ENCODE measurements at regions not wholly inside any gene's neighbourhood (a gene's known extent, or its start where the extent isn't known, plus 50 kb on each side); places are given as distances from the start of the nearest gene placed in this dataset.
"Not testable (repeated sequence)": the region's sequence is repeated elsewhere in the genome, so short reads cannot be mapped to it uniquely, and the experiment has no call there.

DNA sequence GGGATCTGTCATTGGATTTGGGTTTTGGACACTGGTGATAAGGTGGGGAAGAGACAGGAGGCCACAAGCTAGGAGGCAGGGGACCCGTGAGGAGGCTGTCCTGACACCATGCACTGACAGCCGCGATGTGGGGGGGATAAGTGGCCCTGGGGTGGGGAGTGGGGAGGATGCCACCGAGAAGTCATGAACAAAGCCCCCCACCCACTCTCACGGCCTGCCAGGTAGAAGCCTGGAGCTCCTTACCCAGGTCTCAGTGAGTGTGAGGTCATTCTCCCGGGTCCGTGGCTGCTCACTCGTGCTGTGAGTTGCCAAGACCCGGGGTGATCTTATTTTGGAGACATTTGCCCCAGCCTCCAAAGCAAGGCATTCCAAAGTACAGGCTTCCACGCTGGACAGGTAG lies 165.9 kb upstream of the TNRC6C start:
- no peak for DNase-seq

DNA sequence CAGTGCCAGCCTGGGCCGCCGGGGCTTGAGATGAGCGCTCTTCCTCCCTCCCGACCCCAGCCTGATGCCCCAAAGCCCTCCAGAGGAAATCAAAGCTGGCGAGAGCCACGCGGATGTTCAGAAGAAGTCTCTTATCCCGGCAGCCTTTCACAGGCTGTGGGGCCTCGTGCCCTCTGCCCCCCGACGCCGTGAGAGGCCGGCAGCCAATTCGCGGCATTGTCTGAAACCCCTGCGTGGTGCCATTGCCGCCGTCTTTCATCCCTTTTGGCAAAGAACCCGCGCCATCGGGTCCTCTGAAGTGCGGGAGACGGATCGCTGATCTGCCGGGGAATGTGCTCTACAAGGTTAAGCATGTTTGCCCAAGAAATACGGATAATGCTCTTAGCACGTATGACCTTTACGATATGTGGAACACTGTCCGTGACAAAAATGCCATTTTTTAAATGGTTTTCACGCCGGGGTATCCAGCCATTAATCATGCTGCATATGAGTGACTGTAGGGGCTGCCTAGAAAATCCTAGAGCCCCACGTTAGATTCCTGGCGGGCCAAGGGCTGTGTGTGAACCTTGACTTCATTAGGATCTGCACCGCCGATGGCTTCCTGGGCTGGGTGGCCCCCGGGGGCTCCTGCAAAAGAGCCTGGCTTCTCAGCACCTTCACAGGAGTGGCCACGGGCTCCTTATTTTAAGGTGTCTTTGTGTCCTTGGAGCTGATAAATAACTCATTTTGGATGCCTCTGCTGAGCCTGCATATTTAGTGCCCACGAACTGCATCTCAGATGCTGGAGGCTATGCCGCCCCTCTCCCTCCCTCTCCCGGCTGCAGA lies 165.1 kb upstream of the TNRC6C start:
- no peak for DNase-seq

DNA sequence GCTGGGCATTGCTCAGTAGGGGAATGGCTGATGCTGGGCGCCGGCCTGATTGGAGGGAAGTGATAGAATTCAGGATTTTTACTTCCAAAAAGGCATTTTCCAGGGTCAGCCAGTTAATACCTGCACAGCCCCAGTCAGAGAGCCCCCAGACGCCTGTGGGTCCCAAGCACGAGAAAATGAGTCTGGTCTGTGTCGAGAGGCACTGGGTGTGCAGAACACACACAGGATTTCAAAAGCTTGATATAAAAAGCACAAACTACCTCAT lies 164.6 kb upstream of the TNRC6C start:
- DNase-seq, result no peak

DNA sequence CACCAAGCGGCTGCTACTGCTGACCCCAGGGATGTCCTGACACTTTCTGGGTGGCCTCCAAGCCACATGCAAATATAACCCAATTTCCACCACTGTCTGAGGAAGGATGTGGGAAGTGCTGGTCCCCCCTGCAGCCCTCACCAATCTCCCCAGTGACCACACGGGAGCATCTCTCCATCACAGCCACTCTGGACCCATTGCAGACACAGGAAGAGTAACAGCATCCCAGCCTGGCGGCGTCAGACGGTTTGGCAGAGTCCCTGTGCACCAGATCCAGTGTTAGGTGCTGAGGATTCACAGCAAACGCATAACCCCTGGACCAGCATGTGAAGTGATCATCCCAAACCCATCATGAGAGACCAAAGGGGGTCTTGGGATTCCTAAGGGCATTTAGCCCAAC lies 163.7 kb upstream of the TNRC6C start:
- DNase-seq, result no peak

DNA sequence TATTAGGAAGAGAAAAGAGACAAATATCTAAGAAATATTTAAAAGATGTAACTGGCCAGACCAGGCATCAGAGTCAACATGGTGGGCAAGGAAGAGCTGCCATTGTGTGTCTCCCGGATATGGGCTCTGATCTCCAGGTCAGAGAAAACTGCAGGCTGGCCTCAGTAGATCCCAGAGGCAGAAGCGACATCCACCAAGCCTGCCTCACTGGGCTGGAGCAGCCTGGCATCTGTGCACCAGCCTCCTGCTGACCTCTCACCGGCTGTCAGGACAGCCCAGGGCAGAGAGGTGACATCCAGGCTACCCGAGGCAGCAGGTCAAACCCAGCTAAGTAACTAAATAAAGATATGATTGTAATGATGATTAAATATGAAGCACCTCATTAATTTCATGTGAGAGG lies 162.8 kb upstream of the TNRC6C start:
- DNase-seq, result no peak

DNA sequence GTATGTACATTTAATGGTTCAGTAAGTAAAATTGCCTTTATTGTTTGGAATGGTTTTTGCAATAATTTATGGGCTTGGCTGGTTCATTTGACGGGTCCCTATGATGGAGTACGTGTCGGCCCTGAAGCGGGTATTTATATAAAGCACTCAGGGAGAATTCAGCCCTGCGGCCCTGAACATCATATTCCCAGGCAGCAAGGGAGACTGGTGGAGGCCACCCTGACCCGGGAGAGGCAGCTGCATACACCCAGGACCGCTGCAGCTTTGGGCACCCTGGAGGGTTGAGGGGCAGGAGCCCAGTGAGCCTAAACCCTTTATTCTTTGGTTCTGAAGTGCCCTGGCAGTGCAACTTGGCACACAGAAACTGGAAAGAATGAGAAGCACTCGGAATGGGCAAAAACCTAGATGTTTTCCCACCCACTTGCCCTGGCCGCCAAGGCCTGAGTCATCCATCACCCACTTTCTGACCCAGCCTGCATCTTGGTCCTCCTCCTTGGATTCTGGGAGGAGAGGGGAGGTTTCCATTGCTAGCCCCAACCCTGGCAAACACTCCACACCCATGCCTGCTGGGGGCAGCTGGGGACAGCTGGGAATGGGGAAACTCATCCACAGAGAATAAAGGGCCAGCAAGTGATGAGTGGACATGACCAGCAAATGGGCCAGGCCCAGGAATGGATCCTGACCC lies 162.2 kb upstream of the TNRC6C start:
- no peak for DNase-seq

DNA sequence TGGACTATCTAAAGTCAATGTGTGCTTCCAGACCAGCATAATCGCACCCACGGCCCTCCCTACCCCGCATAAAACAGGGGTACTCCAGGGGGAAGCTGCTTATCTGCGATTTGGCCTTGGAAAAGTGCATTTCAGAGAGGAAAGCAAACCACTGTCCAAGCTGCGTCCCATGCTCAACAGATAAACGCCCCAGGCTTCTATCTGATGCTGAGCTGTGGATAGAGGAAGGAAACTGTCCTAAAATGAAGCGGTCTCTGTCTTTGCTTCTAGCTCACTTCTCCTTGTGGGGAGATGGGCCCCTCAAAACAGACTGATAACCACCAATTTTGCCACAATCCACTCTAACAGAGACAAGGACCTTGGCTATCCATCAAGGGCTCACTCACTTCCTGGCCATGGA lies 160.5 kb upstream of the TNRC6C start:
- DNase-seq, result no peak

DNA sequence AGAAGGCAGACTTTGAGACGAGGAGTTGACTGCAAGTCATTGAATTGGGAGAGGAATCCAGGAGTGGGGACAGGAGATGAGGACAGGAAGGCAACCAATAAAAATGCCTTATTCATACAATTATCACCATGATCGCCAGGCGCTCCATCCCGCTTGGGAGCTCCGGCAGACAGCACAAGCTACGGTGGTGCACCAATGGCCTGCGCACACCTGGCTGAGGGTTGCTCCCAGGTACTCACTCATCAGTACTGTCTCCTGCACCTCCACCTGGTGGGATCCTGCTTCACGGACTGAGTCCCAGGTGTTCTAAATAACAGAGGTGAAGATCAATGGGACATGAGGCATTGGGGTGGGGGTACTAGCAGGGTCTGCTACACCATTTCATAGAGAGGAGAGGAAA lies 160.0 kb upstream of the TNRC6C start:
- no peak for DNase-seq

DNA sequence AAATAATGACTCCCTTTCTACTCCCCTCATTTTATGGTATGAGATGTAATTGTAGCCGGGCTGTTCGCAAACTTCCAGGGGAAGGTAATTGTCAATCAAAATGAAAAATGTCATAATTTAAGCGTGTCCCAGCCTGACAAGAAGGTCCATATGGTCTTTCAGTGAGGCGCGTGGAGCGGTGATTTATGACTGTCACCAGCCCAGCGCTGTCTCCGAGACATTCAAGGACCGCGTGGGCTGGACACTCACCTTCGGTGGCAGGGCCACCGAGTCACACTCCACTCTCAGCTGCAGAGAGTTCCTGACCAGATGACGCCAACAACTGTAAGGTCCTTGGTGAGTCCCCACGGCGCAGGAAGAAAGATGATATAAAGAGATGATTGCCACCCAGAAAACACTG lies 157.7 kb upstream of the TNRC6C start:
- DNase-seq, result no peak

DNA sequence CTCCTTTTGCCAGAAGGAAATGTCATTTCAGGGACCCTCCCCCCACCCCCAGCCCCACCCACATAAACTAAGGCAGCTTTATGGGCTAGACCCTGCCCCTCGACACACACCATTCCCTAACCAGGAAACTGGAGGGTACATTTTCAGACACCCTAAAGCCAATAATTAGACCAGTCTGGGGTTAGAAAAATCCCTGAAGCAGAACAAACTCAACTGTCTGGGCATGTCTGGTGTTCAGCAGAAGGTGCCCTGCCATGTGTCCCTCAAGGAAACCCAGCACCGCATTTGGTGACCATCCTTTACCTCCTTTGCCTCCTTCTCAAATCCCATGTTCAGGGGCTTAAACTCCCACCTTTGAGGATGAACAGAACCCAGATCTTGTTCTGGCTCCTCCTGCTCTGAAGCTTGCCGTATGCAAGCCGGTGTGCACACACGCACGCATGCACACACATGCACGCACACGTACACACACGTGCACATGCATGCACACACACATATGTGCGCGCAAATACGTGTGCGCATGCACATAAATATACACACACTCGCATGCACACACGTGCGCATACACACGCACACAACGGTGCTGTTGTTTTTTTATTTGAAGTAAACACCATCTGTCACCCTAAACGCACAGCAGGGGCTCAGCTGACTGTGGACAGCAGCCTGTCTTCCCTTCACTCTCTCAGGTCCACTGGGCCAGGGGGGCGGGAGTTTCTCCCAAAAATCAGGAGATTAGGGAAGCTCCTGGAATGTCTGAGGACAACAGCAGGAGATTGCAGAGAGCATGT lies 156.8 kb upstream of the TNRC6C start:
- DNase-seq, result no peak

DNA sequence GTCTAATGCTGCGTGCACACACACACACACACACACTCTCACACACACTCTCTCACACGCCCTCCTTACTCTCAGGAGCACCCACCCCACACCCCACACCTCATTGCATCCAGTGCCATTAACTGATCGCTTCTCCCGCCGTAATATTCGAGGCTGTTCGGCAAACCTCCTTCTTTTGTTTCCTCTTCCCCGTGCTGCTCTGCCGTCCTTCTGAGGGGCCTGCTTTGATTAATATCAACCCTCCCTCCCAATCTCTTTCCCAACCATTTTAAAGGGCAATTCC lies 156.2 kb upstream of the TNRC6C start:
- no peak for DNase-seq

DNA sequence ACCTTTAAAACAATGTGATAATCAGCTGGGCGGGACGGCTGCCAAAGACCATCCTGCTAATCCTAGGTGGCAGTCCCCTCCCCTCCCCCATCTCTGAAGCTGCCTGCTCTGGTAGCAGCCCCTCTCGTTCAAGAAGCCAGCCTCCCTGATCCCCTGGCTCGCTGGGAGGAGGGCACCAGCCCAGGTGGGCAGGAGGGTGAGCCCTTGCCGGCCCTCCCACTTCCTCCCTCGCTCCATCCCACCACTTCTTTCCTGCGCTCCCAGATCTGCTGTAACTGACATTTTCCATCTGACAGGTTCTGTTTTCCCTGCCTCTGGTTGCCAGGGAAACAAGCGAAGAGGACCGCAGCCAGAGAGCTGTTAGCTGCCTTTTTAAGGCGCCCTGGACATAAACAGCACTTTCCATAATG lies 155.7 kb upstream of the TNRC6C start:
- peak; percentile 56 for DNase-seq

DNA sequence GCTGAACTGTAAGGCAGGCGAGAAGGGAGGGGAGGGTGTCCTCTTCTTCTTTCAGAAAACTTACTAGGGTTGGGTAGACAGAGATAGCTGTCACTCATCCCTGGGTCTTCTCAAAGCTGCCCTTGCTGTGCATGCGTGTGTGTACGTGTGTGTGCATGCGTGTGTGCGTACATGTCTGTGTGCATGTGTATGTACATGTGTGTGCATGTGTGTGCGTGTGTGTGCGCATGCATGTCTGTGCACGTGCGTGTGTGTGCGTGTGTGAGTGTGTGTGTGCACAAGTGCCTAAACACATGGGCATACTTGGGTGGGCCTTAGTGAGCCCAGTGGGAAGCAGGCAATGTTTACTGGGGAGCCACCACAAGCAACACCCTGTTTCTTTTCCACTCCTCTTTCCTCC lies 154.8 kb upstream of the TNRC6C start:
- DNase-seq, result no peak

DNA sequence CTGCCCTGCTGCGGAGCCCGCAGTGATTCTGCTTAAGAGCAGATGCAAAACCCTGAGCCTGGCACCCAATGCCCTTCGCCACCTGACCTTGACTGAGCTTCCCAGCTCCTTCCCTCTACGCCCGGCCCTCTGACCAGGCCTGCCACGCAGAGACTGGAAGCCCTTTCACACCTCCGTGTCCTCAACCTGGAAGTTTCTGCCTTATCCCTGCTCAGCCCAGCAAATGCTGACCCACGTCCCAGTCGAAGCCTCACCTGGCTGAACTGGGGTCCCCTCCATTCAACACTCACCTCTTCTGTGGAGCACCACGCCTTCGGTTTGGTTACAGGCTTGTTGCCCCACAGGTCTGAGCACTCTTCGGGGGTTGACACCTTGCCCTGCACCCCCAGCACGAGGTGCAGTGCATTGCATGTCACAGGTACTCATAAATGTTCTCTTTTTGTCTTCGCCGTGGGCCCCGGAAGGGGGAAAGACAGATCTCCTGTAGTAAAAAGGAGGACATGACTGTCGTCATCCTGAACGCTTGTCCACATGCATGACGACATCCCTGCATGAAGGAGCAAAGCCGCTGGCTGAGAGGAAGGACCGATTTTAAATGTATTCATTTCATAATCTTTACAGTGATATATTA lies 153.6 kb upstream of the TNRC6C start:
- DNase-seq, result no peak

DNA sequence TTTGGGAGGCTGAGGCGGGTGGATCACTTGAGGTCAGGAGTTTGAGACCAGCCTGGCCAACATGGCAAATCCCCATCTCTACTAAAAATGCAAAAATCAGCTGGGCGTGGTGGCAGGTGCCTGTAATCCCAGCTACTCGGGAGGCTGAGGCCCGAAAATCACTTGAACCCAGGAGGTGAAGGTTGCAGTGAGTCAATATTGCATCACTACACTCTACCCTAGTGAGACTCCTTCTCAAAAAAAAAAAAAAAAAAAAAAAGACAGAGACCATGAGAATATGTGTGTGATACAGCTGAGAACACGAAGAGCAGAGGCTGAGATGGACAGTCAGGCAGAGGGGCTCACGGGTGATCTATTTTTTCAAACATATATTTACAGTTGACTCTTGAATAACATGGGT lies 152.5 kb upstream of the TNRC6C start:
- DNase-seq, result not testable (repeated sequence)

DNA sequence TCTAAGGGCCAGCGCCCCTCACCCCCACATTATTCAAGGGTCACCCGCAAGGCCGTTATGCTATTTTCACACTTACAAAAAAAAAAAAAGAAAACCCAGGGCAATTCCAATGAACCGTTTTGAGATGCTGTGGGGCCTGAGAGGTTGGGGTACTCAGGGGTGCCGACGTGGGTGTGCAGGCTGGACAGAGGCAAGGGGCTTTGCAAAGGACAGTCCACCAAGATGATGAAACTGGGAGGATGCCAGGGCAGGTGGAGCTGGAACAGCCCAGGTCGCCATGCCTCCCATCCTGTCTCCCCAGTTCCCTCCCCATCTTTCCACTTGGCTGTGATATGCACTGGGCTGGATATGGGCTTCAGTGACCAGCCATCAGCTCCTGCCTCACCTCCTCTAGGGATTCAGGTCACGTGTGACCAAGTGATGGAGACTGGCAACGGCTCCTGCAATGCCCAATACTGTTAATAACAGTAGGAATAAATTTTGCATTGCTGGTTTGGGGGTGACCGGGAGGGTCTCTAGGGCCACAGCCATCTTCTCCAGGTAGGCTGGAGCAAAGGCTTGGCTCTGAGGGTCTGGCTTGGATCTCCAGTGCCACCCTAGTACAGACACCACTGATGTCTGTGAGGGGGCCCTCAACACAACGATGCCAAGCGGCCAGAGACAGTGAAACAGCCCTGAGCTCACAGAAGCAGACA lies 151.3 kb upstream of the TNRC6C start:
- no peak for DNase-seq

DNA sequence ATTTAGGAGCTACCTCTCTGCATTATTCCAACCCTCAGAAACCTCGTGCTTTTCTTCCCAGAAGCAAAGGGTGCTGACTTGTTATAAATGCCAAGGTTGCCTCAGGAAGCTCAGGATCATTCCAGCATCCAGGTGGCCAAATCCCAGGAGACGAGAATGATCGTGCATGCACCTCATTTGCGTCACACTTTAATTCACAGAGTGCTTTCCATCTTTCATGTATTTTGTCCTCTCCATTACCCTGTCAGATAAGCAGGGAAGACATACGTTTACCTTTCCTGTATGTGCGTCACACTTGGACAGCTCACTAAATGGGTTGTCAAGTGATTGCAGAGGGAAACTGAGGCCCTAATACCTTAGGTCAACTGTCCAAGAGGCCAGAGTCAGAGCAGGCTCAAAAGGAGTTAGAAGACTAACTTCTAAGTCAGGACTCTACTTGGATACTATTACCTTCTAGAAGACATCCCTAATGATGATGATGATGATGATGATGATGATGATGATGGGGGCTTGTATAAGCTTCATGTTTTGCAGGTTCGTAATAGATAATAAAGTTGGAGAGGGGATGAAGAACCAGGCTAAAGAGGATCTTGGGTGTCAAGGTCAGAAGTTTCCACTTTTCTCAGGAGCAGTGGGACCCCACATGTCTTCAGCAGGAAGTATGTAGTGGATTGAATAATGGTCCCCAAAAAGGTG lies 150.6 kb upstream of the TNRC6C start:
- DNase-seq, result no peak

DNA sequence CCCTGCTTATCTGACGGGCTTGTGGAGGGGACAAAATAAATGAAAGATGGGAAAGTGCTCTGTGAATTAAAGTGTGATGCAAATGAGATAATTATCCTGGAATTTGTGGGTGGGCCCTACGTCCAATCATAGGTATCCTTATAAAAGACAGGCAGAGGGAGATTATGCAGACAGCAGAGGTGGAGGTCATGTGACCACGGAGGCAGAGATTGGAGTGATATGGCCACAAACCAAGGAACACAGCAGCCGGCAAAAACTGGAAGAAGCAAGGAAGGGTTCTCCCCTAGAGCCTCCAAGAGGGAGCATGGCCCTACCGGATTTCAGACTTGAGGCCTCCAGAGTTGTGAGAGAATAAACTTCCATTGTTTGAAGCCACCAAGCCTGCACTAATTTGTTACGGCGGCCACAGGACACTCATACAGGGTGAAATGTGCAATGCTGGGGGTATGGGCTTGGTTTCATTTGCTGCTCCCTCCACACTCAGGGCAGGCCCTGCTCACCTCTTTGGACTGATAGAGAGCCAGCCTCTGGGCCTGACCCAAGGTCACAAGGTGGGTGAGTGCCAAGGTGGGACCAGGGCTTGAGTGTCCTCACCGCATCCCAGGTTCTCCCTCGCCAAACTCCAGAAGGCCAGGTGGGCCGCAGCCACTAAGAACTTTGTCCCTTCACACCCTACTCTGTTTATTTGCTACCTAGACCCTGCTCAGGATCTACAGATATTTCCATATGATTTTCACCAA lies 149.6 kb upstream of the TNRC6C start:
- no peak for DNase-seq

DNA sequence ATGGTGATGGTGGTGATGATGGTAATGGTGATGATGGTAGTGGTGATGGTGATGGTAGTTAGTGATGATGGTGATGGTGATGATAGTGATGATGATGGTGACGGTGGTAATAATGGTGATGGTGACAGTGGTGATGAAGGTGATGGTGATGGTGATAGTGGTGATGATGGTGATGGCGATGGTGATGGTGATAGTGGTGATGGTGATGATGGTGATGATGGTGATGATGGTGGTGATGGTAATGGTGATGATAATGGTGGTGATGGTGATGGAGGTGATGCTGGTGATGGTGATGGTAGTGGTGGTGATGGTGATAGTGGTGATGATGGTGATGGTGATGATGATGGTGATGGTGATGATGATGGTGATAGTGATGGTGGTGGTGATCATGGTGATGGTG lies 148.7 kb upstream of the TNRC6C start:
- no peak for DNase-seq

DNA sequence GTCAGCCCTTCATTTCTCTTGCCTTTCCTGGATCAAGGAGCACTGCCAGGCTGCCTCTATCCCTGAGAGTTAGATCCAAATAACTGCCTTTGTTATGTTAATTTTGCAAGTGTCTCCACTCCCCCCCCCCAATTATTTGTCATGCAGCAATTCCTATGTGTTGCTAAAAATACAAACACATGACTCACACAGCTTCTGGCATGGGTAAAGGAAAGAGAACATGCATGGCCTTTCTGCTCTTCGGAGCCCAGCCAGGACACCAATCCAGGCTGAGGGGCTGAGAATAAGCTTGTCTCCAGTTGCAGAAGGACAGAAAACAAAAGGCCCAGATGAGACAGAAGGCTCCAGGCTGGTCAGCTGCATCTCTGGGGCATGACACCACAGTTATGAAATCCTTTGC lies 148.0 kb upstream of the TNRC6C start:
- no peak for DNase-seq

DNA sequence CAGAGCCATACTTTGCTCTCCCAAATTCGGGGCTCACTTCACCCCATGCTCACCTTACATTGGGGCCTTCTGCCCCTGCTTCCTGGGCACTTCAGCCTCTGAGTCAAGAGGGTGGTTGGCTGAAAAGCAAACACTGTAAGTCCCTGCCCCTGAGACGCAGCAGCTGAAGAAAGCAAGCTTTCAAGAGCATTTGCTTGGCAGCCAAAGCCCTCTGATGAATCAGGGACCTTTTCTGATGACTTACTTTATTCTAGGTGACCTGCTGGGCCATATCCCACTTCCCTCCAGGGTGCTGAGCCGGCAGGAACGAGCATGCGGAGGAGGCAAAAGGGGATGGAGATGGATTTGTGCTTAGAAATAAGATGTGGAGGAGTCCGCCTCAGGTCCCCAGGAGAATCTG lies 147.0 kb upstream of the TNRC6C start:
- DNase-seq, result no peak

Measured in NCI-H774 (cell line).